GM19467 (cell line): ENCODE measurements at regions not wholly inside any gene's neighbourhood (a gene's known extent, or its start where the extent isn't known, plus 50 kb on each side); places are given as distances from the start of the nearest gene placed in this dataset.
"Not testable (repeated sequence)": the region's sequence is repeated elsewhere in the genome, so short reads cannot be mapped to it uniquely, and the experiment has no call there.

Experiments
- ATAC-seq: cut with Tn5 transposase; IDR thresholded peaks from one replicate; pipeline ENCODE4 v1.9.1; 2021; ENCODE audit warnings: mild to moderate bottlenecking, moderate library complexity; ENCODE audit not compliant: unreplicated experiment

- ATAC-seq = no peak
Observed at GRCh38 chr18:59038295-59039039, 101.2 kb upstream of the SEC11C start.

- not testable (repeated sequence) for ATAC-seq
Observed at GRCh38 chr18:59039040-59039320, 100.7 kb upstream of the SEC11C start.

- no peak for ATAC-seq
Observed at GRCh38 chr18:59039449-59039848, 100.2 kb upstream of the SEC11C start.

GRCh38 chr18:59040770-59041148 lies 98.9 kb upstream of the SEC11C start:
- ATAC-seq = no peak

- no peak for ATAC-seq
Observed at GRCh38 chr18:59041296-59041695, 98.4 kb upstream of the SEC11C start.

- ATAC-seq = no peak
Observed at GRCh38 chr18:59041819-59042815, 97.6 kb upstream of the SEC11C start.

- ATAC-seq = no peak
Observed at GRCh38 chr18:59044855-59045254, 94.8 kb upstream of the SEC11C start.

GRCh38 chr18:59047321-59048047 lies 92.2 kb upstream of the SEC11C start:
- no peak for ATAC-seq

GRCh38 chr18:59048048-59048363 lies 91.7 kb upstream of the SEC11C start:
- no peak for ATAC-seq

- no peak for ATAC-seq
Observed at GRCh38 chr18:59048378-59048777, 91.3 kb upstream of the SEC11C start.

- no peak for ATAC-seq
Observed at GRCh38 chr18:59049721-59050660, 89.7 kb upstream of the SEC11C start.

GRCh38 chr18:59050661-59051057 lies 89.0 kb upstream of the SEC11C start:
- ATAC-seq = no peak

- ATAC-seq = no peak
Observed at GRCh38 chr18:59051470-59052165, 88.1 kb upstream of the SEC11C start.

GRCh38 chr18:59052965-59053820 lies 86.5 kb upstream of the SEC11C start:
- ATAC-seq = no peak

GRCh38 chr18:59054496-59055287 lies 85.0 kb upstream of the SEC11C start:
- no peak for ATAC-seq

GRCh38 chr18:59055345-59056032 lies 84.2 kb upstream of the SEC11C start:
- no peak for ATAC-seq

- ATAC-seq = no peak
Observed at GRCh38 chr18:59056706-59057492, 82.8 kb upstream of the SEC11C start.
